NB4 (cell line): ENCODE measurements at regions not wholly inside any gene's neighbourhood (a gene's known extent, or its start where the extent isn't known, plus 50 kb on each side); places are given as distances from the start of the nearest gene placed in this dataset.

Source experiments
- DNase-seq: peaks from one replicate; pipeline ENCODE4 v3.0.0; 2010; ENCODE audit warnings: low read depth
- H3K4me3 ChIP-seq: one replicate; pipeline ENCODE4 v1.5.1; 2011; ENCODE audit warnings: mild to moderate bottlenecking, low read depth, low read length, moderate library complexity
- MYC ChIP-seq: IDR thresholded peaks from 2 replicates; pipeline ENCODE4 v1.6.1; 2011; ENCODE audit warnings: low read depth, low read length
- POLR2A ChIP-seq: IDR thresholded peaks from 2 replicates; pipeline ENCODE4 v1.6.1; 2011; ENCODE audit warnings: mild to moderate bottlenecking; ENCODE audit not compliant: insufficient read length; ENCODE audit errors: extremely low read depth
- TF ChIP-seq, protein P1 (sequence below): IDR thresholded peaks from one replicate; pipeline ENCODE4 v1.5.1; 2012; ENCODE audit warnings: low read depth, low read length
- TF ChIP-seq, protein P2 (sequence below): IDR thresholded peaks from 2 replicates; pipeline ENCODE4 v1.6.1; 2011; ENCODE audit warnings: low read depth, low read length

DNA sequence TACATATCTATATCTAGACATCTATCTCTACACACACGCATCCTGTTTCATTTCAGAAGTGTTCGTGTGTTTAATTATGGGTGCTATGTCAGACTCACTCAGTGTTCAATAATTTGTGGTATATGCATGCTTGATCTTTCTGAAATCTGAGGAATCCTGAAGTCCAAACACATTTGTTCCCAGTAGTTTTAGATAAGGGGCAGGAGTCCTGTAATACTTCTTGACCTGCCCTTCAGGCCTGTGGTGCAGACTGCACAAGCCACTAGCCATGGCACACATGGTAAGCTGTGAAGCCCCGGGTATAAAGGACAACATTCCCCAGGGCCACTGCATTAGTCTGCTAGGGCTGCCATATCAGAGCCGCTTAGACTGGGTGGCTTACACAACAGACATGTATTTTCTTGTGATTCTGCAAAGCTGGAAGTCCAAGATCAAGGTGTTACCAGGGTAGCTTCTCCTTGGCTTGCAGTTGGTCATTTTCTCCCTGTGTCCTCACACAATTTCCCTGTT lies 267.2 kb downstream of the RHOU start:
- TF ChIP-seq, protein P1, sequence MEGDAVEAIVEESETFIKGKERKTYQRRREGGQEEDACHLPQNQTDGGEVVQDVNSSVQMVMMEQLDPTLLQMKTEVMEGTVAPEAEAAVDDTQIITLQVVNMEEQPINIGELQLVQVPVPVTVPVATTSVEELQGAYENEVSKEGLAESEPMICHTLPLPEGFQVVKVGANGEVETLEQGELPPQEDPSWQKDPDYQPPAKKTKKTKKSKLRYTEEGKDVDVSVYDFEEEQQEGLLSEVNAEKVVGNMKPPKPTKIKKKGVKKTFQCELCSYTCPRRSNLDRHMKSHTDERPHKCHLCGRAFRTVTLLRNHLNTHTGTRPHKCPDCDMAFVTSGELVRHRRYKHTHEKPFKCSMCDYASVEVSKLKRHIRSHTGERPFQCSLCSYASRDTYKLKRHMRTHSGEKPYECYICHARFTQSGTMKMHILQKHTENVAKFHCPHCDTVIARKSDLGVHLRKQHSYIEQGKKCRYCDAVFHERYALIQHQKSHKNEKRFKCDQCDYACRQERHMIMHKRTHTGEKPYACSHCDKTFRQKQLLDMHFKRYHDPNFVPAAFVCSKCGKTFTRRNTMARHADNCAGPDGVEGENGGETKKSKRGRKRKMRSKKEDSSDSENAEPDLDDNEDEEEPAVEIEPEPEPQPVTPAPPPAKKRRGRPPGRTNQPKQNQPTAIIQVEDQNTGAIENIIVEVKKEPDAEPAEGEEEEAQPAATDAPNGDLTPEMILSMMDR, result no peak
- TF ChIP-seq, protein P2, sequence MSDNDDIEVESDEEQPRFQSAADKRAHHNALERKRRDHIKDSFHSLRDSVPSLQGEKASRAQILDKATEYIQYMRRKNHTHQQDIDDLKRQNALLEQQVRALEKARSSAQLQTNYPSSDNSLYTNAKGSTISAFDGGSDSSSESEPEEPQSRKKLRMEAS, result no peak
- no peak for TF ChIP-seq POLR2A
- no peak for TF ChIP-seq MYC
- no peak for DNase-seq
- no peak overlapping the region for H3K4me3 ChIP-seq

DNA sequence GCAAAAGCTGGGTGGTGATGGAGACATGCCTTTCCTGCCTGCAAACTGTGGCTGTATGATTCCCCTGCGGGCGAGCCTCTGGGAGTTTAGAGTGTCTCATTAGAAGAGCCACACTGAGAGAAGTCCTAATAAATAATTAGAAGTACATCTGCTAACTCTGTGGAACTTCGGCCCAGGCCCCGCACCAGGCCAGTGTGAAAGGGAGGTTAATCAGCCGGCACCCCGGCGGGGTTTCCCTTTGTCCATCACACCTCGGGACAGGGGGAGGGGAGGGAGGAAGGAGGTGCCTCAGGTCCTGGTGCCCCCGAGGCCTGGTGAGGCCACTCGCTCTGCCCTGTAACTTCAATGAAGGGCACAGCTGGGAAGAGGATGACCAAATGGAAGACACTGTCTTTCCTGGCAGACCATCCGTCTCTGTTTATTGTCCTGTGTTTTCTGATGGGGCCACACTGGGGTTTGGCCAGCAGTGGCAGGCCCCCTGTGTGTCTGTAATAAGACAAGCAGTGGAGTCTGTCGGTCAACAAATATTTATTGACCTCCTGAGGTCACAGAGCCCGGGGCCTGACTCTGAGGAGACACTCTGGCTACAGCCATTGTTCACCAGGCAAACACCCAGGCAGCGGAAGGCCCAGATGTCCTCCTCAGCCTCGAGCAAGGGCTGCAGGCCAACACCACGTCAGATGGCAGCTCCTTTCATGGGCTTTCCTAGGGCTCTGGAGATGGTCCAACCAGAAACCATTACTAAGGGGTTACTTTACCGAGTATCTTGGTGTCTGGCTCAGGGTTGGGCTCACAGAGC lies 267.5 kb upstream of the RAB4A start:
- DNase-seq, result no peak
- TF ChIP-seq, protein P2, result no peak
- TF ChIP-seq, protein P1, result no peak
- TF ChIP-seq MYC (no peak), POLR2A (no peak)
- no peak overlapping the region for H3K4me3 ChIP-seq

DNA sequence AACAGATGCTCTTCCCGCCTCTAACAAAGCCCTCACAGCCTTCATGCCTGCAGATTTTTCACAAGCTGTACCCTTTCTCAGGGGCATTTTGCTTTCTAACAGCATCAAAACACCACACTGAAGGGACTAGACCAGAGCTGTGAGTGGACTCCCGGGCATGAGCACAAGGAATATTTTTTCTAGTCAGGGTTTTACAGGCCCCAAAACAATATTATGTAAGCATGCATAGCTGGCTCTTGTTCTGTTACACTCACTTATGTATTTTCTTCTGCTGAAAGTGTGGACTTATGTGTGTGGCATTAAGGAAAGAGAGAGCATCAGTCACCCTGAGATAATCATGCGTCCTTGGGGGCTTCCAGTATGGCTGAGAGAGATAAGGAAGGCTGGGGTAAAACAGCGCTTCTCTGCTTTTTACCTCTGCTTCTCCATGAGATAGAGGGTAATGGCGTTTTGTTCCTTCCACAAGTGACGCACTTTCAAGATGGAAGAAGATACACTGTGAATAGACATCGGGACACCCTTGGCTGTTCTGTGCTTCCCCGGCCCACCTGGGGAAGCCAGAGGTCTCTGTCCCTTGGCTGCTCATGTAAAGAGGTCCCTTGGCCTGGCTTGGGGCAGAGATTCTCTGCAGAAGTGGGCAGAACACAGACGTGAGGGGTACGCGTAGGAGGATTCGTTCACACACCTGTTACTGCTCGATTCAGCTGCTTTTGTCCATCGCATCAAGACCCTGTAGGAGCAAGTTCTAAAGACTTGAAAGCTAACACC lies 266.7 kb upstream of the RAB4A start:
- TF ChIP-seq, protein P1, result no peak
- TF ChIP-seq MYC, result no peak
- no peak for TF ChIP-seq POLR2A
- TF ChIP-seq, protein P2, result no peak
- H3K4me3 ChIP-seq, result no peak overlapping the region
- no peak for DNase-seq

DNA sequence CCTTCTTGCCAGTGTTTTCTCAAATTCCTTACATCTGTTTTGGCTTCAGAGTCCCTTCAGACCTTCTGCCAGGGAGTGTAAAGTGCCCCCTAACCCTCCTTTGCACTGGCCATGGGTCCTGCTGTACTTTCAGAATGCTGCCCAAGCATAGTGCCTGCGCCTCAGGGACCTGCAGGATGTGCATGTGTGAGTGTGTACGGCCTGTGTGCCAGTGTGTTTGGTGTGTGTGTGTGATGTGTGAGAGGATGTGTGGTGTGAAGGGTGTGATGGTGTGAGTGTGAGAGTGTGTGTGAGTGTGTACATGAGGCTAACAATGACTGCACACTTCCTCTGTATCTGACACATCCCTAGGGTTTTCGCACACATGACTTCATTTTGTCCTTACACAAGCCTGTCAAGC lies 265.8 kb upstream of the RAB4A start:
- TF ChIP-seq, protein P2, result no peak
- TF ChIP-seq POLR2A, result no peak
- TF ChIP-seq, protein P1, result no peak
- no peak for TF ChIP-seq MYC
- no peak for DNase-seq

DNA sequence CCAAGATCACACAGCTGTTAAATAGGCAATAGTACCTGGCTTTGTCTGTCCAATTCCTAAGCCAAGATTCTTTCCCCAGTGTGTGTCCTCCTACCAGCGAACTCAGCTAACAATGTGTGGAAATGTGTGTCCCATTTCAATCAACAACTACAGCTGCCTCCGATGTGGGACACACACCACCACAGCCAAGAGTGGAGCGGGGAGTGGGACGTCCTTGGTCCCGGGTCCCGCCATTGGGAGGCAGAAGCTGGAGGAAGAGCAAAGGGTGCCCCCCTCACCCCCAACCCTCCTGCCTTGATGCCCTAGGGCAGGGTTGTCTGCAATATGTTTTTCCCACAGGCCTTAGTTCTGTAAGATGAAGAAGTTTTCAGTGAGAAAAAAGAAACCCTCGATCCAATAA lies 265.4 kb upstream of the RAB4A start:
- H3K4me3 ChIP-seq, result no peak overlapping the region
- TF ChIP-seq, protein P1, result no peak
- TF ChIP-seq POLR2A (no peak), MYC (no peak)
- TF ChIP-seq, protein P2, result no peak
- no peak for DNase-seq

More for the DNA sequence above, 265.8 kb upstream of the RAB4A start:
- H3K4me3 ChIP-seq, result no peak overlapping the region
